Activated naive CD4-positive, alpha-beta T cell treated with anti-CD3 and anti-CD28 coated beads for 36 hours (primary cell): ENCODE measurements at regions not wholly inside any gene's neighbourhood (a gene's known extent, or its start where the extent isn't known, plus 50 kb on each side); places are given as distances from the start of the nearest gene placed in this dataset.

ENCODE experiments used
- CTCF ChIA-PET: fragments of 350-600 bp; sonication (Branson Sonifier 250); formaldehyde crosslinking; loops from one replicate; lab custom pipeline; 2021; ENCODE audit warnings: antibody characterized with exemption; lab: Charles Lee
- DNase-seq: peaks from one replicate; pipeline ENCODE4 v3.0.0-alpha.2; 2020
- H3K27ac Mint-ChIP-seq: one replicate; pipeline ENCODE4 v1.8.0; 2021; ENCODE audit warnings: mild to moderate bottlenecking, mixed read lengths
- H3K27me3 Mint-ChIP-seq: one replicate; pipeline ENCODE4 v1.8.0; 2021; ENCODE audit warnings: low read depth, mixed read lengths
- H3K36me3 Mint-ChIP-seq: one replicate; pipeline ENCODE4 v1.8.0; 2021; ENCODE audit warnings: low read depth, mixed read lengths
- H3K4me1 Mint-ChIP-seq: one replicate; pipeline ENCODE4 v1.8.0; 2021; ENCODE audit warnings: low read depth, mixed read lengths
- H3K4me3 Mint-ChIP-seq: one replicate; pipeline ENCODE4 v1.8.0; 2021; ENCODE audit warnings: mild to moderate bottlenecking, moderate library complexity, mixed read lengths
- H3K9me3 Mint-ChIP-seq: one replicate; pipeline ENCODE4 v1.8.0; 2021; ENCODE audit warnings: mixed read lengths
- intact Hi-C: fragments of 100-400 bp; cut with micrococcal nuclease; formaldehyde crosslinking; loops from one replicate; pipeline ENCODE4 v1.15.1; 2023

DNA sequence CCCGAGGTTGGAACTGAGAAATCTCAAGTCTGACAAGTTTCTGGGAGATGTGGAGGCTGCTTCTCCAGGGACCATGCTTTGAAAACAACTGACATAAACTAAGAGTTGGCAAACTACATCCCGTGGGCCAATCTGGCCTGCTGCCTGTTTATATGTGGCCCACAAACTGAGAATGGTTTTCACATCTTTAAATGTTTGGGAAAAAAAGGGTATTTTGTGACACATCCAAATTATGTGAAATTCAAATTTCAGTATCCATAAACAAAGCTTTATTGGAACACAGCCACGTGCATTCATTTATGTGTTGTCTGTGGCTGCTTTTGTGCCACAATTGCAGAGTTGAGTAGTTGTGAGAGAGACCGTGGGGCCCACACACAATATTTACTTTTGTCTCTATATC, 163.8 kb upstream of the PIRT start:
- Mint-ChIP-seq H3K27me3 (peaks cover 8% of the 10 kb centered on the region), H3K9me3 (no peaks in the 10 kb centered on the region), H3K4me1 (no peaks in the 10 kb centered on the region), H3K4me3 (no peak overlapping the region), H3K27ac (no peak overlapping the region), H3K36me3 (no peaks in the 10 kb centered on the region)
- intact Hi-C loops, result no loop called here
- CTCF ChIA-PET, result no interaction called here
- DNase-seq, result no peak

DNA sequence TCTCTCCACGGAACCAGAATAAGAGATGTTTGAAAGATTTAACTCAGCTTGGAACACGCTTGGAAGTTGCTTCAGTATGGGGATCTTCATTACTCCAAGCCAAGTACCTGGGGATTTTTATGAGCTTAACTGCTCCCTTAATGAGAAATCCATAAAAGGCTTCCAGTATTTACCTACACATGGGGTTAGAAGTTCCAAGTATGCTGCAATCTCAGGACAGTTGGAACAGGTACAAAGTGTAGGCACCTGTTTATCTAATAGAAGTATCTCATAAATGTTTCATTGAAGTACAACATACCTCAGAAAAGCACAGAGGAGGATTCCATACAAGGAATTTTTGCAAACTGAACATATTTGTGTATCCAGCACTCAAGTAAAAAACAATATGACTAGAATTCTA, 161.6 kb upstream of the PIRT start:
- Mint-ChIP-seq H3K9me3 (no peaks in the 10 kb centered on the region), H3K27ac (no peak overlapping the region), H3K4me1 (no peaks in the 10 kb centered on the region), H3K36me3 (no peaks in the 10 kb centered on the region), H3K4me3 (no peak overlapping the region), H3K27me3 (peaks cover 10% of the 10 kb centered on the region)
- no peak for DNase-seq
- intact Hi-C loops, result no loop called here
- CTCF ChIA-PET, result interaction anchor here (0.6 kb wide), 2 partner anchors 85 to 1917 kb away, joined by 3 read pairs; no protein-coding TSS in a partner anchor

DNA sequence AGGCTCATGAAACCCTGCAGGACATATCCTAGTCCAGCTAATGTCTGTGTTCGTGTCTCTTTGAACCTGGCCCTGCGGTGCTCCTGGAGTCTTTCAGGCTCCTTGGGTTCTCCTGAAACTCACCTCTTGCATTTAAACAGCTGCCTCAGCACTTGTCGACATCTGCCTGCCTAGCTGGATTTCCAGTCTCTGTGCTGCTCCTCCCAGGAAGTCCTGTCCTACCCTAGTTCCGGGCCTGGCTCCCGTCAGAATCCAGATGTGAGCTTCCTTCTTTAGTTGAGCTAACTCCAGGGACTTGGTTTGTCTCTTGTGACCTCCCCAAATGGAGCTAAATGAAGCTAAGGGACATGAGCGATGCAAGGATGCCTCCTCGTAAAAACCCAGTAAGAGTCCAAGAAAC, 155.2 kb upstream of the PIRT start:
- Mint-ChIP-seq H3K9me3 (no peaks in the 10 kb centered on the region), H3K4me1 (no peaks in the 10 kb centered on the region), H3K36me3 (no peaks in the 10 kb centered on the region), H3K4me3 (no peak overlapping the region), H3K27ac (no peak overlapping the region), H3K27me3 (peaks cover 8% of the 10 kb centered on the region)
- CTCF ChIA-PET, result no interaction called here
- intact Hi-C loops, result no loop called here
- no peak for DNase-seq

GRCh38 chr17:10992106-10992880, 154.4 kb upstream of the PIRT start:
- CTCF ChIA-PET, result no interaction called here
- Mint-ChIP-seq H3K4me3 (no peak overlapping the region), H3K4me1 (no peaks in the 10 kb centered on the region), H3K9me3 (no peaks in the 10 kb centered on the region), H3K36me3 (no peaks in the 10 kb centered on the region), H3K27ac (no peak overlapping the region), H3K27me3 (peaks cover 7% of the 10 kb centered on the region)
- intact Hi-C loops, result no loop called here
- no peak for DNase-seq

GRCh38 chr17:10987786-10988185, 149.9 kb upstream of the PIRT start:
- H3K36me3 Mint-ChIP-seq, result no peaks in the 10 kb centered on the region
- no peak for DNase-seq
- no peaks in the 10 kb centered on the region for H3K27me3 Mint-ChIP-seq
- H3K27ac Mint-ChIP-seq, result no peak overlapping the region
- intact Hi-C loops, result no loop called here
- H3K9me3 Mint-ChIP-seq, result no peaks in the 10 kb centered on the region
- CTCF ChIA-PET, result no interaction called here
- H3K4me3 Mint-ChIP-seq, result no peak overlapping the region
- H3K4me1 Mint-ChIP-seq, result no peaks in the 10 kb centered on the region

DNA sequence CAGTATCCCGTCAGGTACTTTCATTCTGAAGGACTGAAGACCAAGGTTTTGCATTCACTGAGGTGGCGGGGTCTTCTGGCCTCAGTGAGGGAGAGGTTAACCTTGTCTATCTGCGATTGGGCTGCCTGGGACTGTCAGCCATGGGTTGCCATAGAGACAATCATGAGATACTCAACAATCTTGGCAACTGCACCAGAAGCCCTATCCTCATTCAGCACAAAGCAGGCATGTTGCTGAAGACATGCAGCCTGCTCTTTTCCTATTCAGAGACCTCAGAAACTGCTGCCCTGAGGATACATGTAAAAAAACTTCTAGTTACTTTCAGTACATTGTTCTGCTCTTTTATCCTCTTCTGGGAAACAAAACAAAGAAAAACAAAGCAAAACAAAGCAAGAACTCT, 146.3 kb upstream of the PIRT start:
- no peaks in the 10 kb centered on the region for H3K36me3 Mint-ChIP-seq
- no peak overlapping the region for H3K27ac Mint-ChIP-seq
- no peak for DNase-seq
- no peaks in the 10 kb centered on the region for H3K4me1 Mint-ChIP-seq
- H3K4me3 Mint-ChIP-seq, result no peak overlapping the region
- no peaks in the 10 kb centered on the region for H3K27me3 Mint-ChIP-seq
- no peaks in the 10 kb centered on the region for H3K9me3 Mint-ChIP-seq
- intact Hi-C loops, result no loop called here
- CTCF ChIA-PET, result no interaction called here

DNA sequence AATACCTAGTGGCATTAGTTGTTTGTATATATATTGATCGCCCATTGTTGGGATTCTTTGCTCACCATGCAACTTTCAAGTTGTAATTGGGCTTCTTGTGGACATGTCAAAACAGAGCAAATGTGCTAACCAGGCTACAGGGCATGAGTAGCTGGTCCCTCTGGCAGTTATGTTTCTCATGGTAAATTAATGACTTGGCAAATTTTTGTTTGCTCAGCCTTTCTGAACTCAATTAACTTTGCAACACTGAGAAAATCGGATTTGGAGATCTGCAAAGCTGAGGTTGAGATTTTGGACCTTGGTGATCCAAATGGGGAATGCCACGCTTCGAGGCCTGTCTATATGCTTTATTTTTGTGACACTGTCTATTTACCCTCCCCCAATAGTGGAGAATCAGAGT, 138.5 kb upstream of the PIRT start:
- no peak for DNase-seq
- intact Hi-C loops, result no loop called here
- no peaks in the 10 kb centered on the region for H3K36me3 Mint-ChIP-seq
- no peak overlapping the region for H3K4me3 Mint-ChIP-seq
- no peaks in the 10 kb centered on the region for H3K9me3 Mint-ChIP-seq
- H3K27me3 Mint-ChIP-seq, result no peaks in the 10 kb centered on the region
- H3K4me1 Mint-ChIP-seq, result no peaks in the 10 kb centered on the region
- CTCF ChIA-PET, result no interaction called here
- no peak overlapping the region for H3K27ac Mint-ChIP-seq

DNA sequence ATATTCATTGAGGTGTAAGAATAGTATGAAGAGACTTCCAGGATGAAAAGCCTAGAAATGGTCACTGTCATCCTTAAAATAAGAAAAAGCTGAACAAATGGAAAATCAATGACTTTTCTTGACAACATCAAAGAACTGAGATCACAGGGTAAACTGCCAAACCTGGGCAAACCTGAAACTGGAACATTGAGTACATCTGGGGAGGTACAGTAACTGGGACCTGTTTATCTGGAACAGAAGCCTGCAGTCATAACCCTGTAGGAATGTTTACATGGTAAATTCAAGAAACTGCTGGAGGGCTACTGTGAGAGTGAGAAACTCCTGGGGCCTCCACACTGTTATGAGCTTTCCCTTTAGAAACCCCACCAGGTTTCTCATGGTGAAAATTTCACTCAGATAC, 130.1 kb upstream of the PIRT start:
- Mint-ChIP-seq H3K36me3 (no peaks in the 10 kb centered on the region), H3K4me3 (no peak overlapping the region), H3K4me1 (no peaks in the 10 kb centered on the region), H3K27me3 (peaks cover 3% of the 10 kb centered on the region), H3K9me3 (no peaks in the 10 kb centered on the region), H3K27ac (no peak overlapping the region)
- DNase-seq, result no peak
- intact Hi-C loops, result no loop called here
- CTCF ChIA-PET, result interaction anchor here (0.6 kb wide), 1 partner anchor 132 kb away, joined by 4 read pairs; no protein-coding TSS in a partner anchor

DNA sequence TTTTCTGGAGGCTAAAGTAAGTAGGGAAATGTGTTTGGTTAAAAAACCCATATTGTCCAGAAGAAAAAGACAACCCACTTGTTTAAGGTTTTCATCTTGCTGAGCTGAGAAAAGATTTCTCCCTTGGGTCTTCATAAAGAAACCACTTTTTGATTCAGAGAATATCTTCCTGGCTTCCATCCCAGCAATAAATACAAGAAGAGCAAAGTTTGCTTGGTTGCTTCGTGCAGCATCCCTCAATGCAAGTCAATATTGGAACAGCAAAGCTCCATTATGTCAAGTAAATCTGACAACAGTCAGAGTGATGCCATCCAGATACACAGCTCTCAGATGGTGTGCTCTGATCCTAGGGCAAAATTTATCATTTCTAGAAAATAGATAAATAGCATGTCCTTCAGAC, 118.9 kb upstream of the PIRT start:
- intact Hi-C loops, result no loop called here
- Mint-ChIP-seq H3K9me3 (no peaks in the 10 kb centered on the region), H3K36me3 (no peaks in the 10 kb centered on the region), H3K27ac (no peak overlapping the region), H3K4me3 (no peak overlapping the region), H3K27me3 (peaks cover 16% of the 10 kb centered on the region), H3K4me1 (no peaks in the 10 kb centered on the region)
- CTCF ChIA-PET, result interaction anchor here (0.6 kb wide), 1 partner anchor 481 kb away, joined by 3 read pairs; no protein-coding TSS in a partner anchor
- DNase-seq, result no peak

- Mint-ChIP-seq H3K4me1 (no peaks in the 10 kb centered on the region), H3K9me3 (no peaks in the 10 kb centered on the region), H3K27me3 (peaks cover 2% of the 10 kb centered on the region), H3K36me3 (no peaks in the 10 kb centered on the region), H3K4me3 (no peak overlapping the region), H3K27ac (no peak overlapping the region)
- no peak for DNase-seq
- intact Hi-C loops, result no loop called here
- CTCF ChIA-PET, result no interaction called here
Observed at GRCh38 chr17:10944819-10945218, 106.9 kb upstream of the PIRT start.

DNA sequence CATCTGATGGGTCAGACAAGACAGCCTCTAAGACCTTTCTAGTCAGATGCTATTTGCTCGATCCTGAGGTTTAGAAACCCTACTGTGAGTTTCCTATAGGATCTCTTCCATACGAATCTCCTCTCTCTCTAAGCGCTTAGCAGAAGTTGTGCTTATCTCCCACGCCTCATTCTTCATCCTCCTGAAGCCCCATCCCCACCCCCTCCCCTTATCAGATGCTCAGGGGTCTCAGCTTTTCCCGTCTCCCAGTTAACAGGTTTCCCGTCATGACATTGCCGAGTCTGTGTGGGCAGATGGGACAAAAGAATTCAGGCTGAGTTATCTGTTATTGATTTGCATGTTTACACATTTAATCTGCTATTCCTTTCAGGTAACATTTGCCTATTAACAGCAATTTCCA, 99.0 kb upstream of the PIRT start:
- H3K4me3 Mint-ChIP-seq, result no peak overlapping the region
- peaks cover 1% of the 10 kb centered on the region for H3K9me3 Mint-ChIP-seq
- peaks cover 33% of the 10 kb centered on the region for H3K27me3 Mint-ChIP-seq
- CTCF ChIA-PET, result no interaction called here
- H3K36me3 Mint-ChIP-seq, result no peaks in the 10 kb centered on the region
- H3K27ac Mint-ChIP-seq, result no peak overlapping the region
- no peak for DNase-seq
- intact Hi-C loops, result no loop called here
- H3K4me1 Mint-ChIP-seq, result no peaks in the 10 kb centered on the region

DNA sequence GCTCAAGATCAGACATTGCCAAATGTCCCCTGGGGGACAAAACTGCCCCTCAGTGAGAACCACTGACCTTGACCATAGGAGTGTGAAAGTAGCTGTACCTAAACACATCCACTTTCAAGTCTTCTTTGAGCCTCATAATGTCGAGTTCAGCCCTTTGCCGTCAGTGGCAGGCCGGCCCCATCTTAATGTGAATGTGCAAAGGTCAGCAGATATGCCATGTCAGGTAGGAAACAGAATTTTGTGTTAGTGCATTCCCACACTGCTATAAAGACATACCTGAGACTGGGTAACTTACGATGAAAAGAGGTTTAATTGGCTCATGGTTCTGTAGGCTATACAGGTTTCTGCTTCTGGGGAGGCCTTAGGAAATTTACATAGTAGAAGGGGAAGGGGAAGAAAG, 95.1 kb upstream of the PIRT start:
- intact Hi-C loops, result no loop called here
- H3K27me3 Mint-ChIP-seq, result peaks cover 24% of the 10 kb centered on the region
- DNase-seq, result no peak
- H3K36me3 Mint-ChIP-seq, result peaks cover 1% of the 10 kb centered on the region
- peaks cover 1% of the 10 kb centered on the region for H3K9me3 Mint-ChIP-seq
- H3K27ac Mint-ChIP-seq, result no peak overlapping the region
- CTCF ChIA-PET, result no interaction called here
- H3K4me1 Mint-ChIP-seq, result no peaks in the 10 kb centered on the region
- no peak overlapping the region for H3K4me3 Mint-ChIP-seq

DNA sequence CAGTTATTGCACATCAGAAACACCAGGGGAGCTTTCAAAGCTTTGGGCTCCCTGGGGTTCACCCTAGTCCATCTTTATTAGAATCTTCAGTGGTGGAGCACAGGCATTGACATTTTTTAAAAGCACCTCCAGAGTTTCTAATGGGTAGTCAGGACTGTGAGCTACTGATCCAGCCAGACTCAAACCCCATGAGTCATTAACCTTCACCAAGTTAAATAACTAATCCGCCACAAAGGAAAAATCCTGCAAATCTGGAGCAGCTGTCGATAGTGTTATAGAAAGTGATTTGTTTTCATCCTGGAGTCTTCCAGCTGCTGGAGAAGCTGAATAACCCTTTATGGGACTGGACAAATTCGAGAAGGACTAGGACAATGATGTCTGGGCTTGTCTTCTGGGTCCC, 93.2 kb upstream of the PIRT start:
- Mint-ChIP-seq H3K27me3 (peaks cover 16% of the 10 kb centered on the region), H3K4me3 (no peak overlapping the region), H3K27ac (no peak overlapping the region), H3K36me3 (peaks cover 1% of the 10 kb centered on the region), H3K4me1 (no peaks in the 10 kb centered on the region), H3K9me3 (peaks cover 1% of the 10 kb centered on the region)
- no peak for DNase-seq
- intact Hi-C loops, result no loop called here
- CTCF ChIA-PET, result no interaction called here
